ENCODE measurements at regions not wholly inside any gene's neighbourhood (a gene's known extent, or its start where the extent isn't known, plus 50 kb on each side); places are given as distances from the start of the nearest gene placed in this dataset.

- no peaks in the 10 kb centered on the region for H3K36me3 ChIP-seq (ENCODE audit: insufficient read depth, low read length)
- H3K79me2 ChIP-seq (ENCODE audit: insufficient read depth, low read length), result no peaks in the 10 kb centered on the region
- no peak overlapping the region for H2AFZ ChIP-seq (ENCODE audit: low read length)
- no peak overlapping the region for H3K9ac ChIP-seq (ENCODE audit: low read depth, low read length, poor library complexity, severe bottlenecking)
- H3K4me1 ChIP-seq (ENCODE audit: insufficient read depth, low read length, poor library complexity, severe bottlenecking), result no peaks in the 10 kb centered on the region
- no peak for TF ChIP-seq EZH2phosphoT487 (IDR thresholded peaks at IDR 0.05; ENCODE audit: borderline replicate concordance)
- no peak for TF ChIP-seq CTCF (conservative IDR thresholded peaks at IDR 0.05; ENCODE audit: low read length)
- H3K27me3 ChIP-seq (ENCODE audit: insufficient read depth, low read length, poor library complexity, severe bottlenecking), result no peaks in the 10 kb centered on the region
- H3K9me2 ChIP-seq (replicated peaks; ENCODE audit: low read depth, low read length), result no peaks in the 10 kb centered on the region
- no peak overlapping the region for H3K4me3 ChIP-seq (ENCODE audit: low read length, poor library complexity, severe bottlenecking)
- H3F3A ChIP-seq (ENCODE audit: low read depth), result no peaks in the 10 kb centered on the region
- H4K20me1 ChIP-seq (ENCODE audit: insufficient read depth, low read length, poor library complexity, severe bottlenecking), result no peaks in the 10 kb centered on the region
- no peak overlapping the region for H3K4me2 ChIP-seq (ENCODE audit: low read depth, low read length, poor library complexity, severe bottlenecking)
- H3K9me3 ChIP-seq (ENCODE audit: insufficient read depth, low read depth, low read length), result no peaks in the 10 kb centered on the region
Measured at GRCh38 chr7:69450456-69450855, 147.8 kb upstream of the AUTS2 start.

- Histone ChIP-seq H4K20me1 (ENCODE audit: insufficient read depth, low read length, poor library complexity, severe bottlenecking) (no peaks in the 10 kb centered on the region), H2AFZ (ENCODE audit: low read length) (no peak overlapping the region), H3K9me3 (ENCODE audit: insufficient read depth, low read depth, low read length) (no peaks in the 10 kb centered on the region), H3K79me2 (ENCODE audit: insufficient read depth, low read length) (no peaks in the 10 kb centered on the region), H3F3A (ENCODE audit: low read depth) (no peaks in the 10 kb centered on the region), H3K4me3 (ENCODE audit: low read length, poor library complexity, severe bottlenecking) (no peak overlapping the region), H3K27me3 (ENCODE audit: insufficient read depth, low read length, poor library complexity, severe bottlenecking) (no peaks in the 10 kb centered on the region), H3K4me1 (ENCODE audit: insufficient read depth, low read length, poor library complexity, severe bottlenecking) (no peaks in the 10 kb centered on the region), H3K36me3 (ENCODE audit: insufficient read depth, low read length) (no peaks in the 10 kb centered on the region), H3K9me2 (replicated peaks; ENCODE audit: low read depth, low read length) (no peaks in the 10 kb centered on the region), H3K9ac (ENCODE audit: low read depth, low read length, poor library complexity, severe bottlenecking) (no peak overlapping the region), H3K4me2 (ENCODE audit: low read depth, low read length, poor library complexity, severe bottlenecking) (no peak overlapping the region)
- TF ChIP-seq EZH2phosphoT487 (IDR thresholded peaks at IDR 0.05; ENCODE audit: borderline replicate concordance) (no peak), CTCF (conservative IDR thresholded peaks at IDR 0.05; ENCODE audit: low read length) (no peak)
Measured at GRCh38 chr7:69451715-69452114, 146.6 kb upstream of the AUTS2 start.

GRCh38 chr7:69452797-69453196 is 145.5 kb upstream of the AUTS2 start:
- no peak overlapping the region for H3K9ac ChIP-seq (ENCODE audit: low read depth, low read length, poor library complexity, severe bottlenecking)
- H3K4me1 ChIP-seq (ENCODE audit: insufficient read depth, low read length, poor library complexity, severe bottlenecking), result no peaks in the 10 kb centered on the region
- no peak overlapping the region for H2AFZ ChIP-seq (ENCODE audit: low read length)
- H3K79me2 ChIP-seq (ENCODE audit: insufficient read depth, low read length), result no peaks in the 10 kb centered on the region
- no peak overlapping the region for H3K4me2 ChIP-seq (ENCODE audit: low read depth, low read length, poor library complexity, severe bottlenecking)
- H3K9me3 ChIP-seq (ENCODE audit: insufficient read depth, low read depth, low read length), result no peaks in the 10 kb centered on the region
- no peaks in the 10 kb centered on the region for H4K20me1 ChIP-seq (ENCODE audit: insufficient read depth, low read length, poor library complexity, severe bottlenecking)
- H3K27me3 ChIP-seq (ENCODE audit: insufficient read depth, low read length, poor library complexity, severe bottlenecking), result no peaks in the 10 kb centered on the region
- H3K36me3 ChIP-seq (ENCODE audit: insufficient read depth, low read length), result no peaks in the 10 kb centered on the region
- H3F3A ChIP-seq (ENCODE audit: low read depth), result no peaks in the 10 kb centered on the region
- no peak overlapping the region for H3K4me3 ChIP-seq (ENCODE audit: low read length, poor library complexity, severe bottlenecking)
- H3K9me2 ChIP-seq (replicated peaks; ENCODE audit: low read depth, low read length), result no peaks in the 10 kb centered on the region
- TF ChIP-seq EZH2phosphoT487 (IDR thresholded peaks at IDR 0.05; ENCODE audit: borderline replicate concordance) (no peak), CTCF (conservative IDR thresholded peaks at IDR 0.05; ENCODE audit: low read length) (no peak)
